ENCODE measurements at regions not wholly inside any gene's neighbourhood (a gene's known extent, or its start where the extent isn't known, plus 50 kb on each side); places are given as distances from the start of the nearest gene placed in this dataset.

- TF ChIP-seq ZNF609 (CRISPR knock-in tag; IDR thresholded peaks at IDR 0.05; ENCODE audit: borderline replicate concordance) (no peak), MTA1 (CRISPR knock-in tag; IDR thresholded peaks at IDR 0.05; ENCODE audit: borderline replicate concordance) (no peak), ZNF850 (CRISPR knock-in tag; conservative IDR thresholded peaks at IDR 0.05) (no peak), FOXA1 (IDR thresholded peaks at IDR 0.05) (no peak), FOXA1 (CRISPR knock-in tag; IDR thresholded peaks at IDR 0.05) (no peak), ZBTB40 (IDR thresholded peaks at IDR 0.05) (no peak), ZBTB40 (CRISPR knock-in tag; IDR thresholded peaks at IDR 0.05) (no peak)
These were observed 934.4 kb downstream of the FLRT2 start (continued) for GRCh38 chr14:86464341-86464740.
